Activated CD4-positive, alpha-beta T cell treated with anti-CD3 and anti-CD28 coated beads, Interleukin-2, amount 50 U/mL, for 1 hour (primary cell): ENCODE measurements at regions not wholly inside any gene's neighbourhood (a gene's known extent, or its start where the extent isn't known, plus 50 kb on each side); places are given as distances from the start of the nearest gene placed in this dataset.
A peak's percentile ranks its signal among the peaks of the same experiment; 100 is the strongest.

Experiments
- DNase-seq: peaks from one replicate; pipeline ENCODE4 v3.0.0-alpha.2; 2020

DNA sequence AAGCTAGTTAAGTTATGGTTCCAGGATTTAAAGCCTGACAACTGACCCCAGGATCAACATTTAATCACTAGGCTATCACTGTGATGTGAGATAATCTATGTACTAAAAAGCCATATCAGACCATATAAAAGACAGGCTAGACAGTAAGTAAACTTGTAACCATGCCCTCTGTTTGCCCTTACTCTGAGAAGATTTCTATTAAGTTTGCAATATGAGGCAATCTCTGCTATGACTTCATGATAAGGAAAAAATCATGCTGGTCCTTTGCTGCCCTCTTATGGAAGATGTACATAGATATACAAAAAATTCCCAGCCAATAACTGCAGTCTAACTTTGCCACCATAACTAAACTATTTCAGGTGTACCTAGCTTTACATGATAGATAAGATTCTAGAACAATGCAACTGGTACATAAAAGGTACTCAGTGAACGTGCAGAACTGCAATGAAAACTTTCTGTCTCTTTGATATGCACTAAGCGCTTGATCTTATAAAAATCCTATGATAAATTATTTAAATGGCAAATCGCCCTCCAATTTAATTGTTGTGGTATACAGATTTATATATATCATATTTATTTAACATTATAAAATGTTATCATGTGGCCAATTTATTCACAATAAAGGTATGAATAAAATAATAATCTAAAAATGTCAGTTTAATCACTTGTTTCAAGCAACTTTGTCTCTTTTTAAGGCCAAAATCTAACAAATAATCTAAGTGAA is 70.5 kb downstream of the FAM217A start:
- no peak for DNase-seq

DNA sequence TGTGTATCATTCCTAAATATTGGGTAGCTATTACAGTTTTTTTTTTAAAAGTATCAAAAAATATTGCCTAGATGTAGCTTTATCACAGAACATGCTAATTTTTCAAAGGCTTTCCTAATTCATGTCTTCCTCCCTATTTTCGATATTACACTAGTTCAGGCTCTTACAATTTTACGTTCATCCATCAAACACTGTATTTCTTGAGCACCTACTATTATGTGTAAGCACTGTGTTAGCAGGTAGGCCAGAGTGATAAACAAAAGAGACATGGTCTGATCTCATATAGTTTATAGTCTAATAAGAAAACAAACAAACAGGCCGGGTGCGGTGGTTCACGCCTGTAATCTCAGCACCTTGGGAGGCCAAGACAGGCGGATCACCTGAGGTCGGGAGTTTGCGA is 69.5 kb downstream of the FAM217A start:
- no peak for DNase-seq

DNA sequence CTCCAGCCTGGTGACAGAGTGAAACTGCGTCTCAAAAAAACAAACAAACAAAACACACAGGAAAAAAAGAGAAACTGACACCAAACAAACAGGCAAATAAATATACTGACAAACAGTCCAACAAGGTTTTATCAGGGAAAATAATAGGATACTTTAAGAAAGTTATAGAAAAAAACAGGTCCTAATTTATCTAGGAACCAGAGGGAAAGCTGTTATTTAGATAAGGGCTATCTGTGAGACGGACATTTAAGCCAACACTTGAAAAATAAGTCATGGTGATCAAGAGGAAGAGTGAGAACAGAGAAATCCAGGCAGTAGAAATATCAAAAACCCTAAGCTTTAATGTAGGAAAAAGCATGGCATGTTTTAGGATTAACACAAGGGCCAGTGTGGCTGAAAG is 68.9 kb downstream of the FAM217A start:
- no peak for DNase-seq

DNA sequence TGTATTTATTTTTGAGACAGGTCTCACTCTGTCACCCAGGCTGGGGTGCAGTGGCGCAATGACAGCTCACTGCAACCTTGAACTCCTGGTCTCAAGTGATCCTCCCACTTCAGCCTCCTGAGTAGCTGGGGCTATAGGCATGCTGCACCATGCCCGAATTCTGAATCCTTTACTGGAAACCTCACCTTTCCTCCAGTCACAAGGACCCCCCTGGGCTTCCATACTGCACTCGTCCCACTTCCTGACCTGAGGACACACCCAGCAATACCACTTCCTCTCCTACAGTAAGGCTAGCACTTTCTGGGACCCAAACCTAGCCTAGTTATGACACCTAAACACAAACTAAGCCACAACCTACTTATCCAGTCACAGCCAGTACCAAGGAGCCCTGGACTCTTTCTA is 68.2 kb downstream of the FAM217A start:
- DNase-seq = no peak

DNA sequence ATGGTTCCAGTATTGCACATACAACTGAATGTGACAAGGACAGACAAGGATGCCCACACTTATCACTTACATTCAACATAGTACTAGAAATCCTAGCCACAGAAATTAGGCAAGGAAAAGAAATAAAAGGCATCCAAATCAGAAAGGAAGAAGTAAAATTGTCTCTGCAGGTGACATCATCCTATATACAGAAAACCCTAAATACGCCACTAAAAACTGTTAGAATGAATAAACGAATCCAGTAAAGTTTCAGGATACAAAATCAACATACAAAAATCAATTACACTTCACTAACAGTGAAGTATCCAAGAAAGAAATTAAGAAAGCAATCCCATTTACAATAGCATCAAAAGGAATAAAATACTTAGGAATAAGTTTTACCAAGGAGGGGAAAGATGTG is 66.1 kb downstream of the FAM217A start:
- DNase-seq = no peak

DNA sequence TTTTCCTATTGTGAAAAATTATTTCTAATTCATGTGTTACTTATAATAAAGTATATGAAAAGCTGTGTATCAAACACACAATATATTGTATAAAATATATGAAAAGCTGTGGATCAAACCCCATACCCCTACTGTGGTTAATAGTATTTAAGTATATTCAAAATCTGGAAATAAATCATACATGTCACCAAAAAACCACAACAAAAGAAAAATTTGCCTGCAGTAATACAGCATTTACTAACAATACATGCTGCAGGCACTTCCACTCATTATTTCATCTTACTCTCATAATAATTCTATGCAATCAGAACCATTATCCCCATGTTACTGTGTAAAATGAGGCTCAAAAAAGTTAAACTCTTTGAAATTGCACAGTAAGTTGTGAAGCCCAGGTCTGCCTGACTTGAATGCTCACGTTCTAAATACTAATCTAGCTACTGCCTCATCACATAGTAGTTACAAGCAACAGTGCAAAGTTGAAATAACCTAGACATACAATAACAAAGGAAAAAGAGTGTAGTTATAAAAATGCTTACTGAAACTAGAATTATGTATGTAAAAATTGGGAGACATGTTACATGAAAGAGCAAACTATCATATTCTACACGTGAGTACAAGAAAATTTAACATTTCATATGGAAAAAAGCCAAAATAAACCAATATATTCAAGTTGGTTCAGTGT is 61.7 kb downstream of the FAM217A start:
- DNase-seq = no peak

DNA sequence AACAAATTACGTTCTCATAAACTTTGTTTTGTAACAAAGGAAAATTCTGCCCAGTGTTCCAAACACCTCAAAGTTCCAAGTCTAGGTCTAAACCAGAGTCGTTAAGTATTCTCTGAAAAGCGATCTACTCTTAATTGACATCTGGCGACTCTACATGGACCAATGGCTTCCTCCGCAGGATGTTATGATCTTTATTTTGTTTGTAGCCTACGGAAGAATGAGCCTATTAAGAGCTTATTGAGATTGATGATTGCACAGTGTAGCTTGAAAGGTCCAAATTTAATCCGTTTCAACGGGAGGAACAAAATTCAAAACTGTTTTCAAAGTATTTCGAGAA is 61.1 kb downstream of the FAM217A start:
- no peak for DNase-seq

DNA sequence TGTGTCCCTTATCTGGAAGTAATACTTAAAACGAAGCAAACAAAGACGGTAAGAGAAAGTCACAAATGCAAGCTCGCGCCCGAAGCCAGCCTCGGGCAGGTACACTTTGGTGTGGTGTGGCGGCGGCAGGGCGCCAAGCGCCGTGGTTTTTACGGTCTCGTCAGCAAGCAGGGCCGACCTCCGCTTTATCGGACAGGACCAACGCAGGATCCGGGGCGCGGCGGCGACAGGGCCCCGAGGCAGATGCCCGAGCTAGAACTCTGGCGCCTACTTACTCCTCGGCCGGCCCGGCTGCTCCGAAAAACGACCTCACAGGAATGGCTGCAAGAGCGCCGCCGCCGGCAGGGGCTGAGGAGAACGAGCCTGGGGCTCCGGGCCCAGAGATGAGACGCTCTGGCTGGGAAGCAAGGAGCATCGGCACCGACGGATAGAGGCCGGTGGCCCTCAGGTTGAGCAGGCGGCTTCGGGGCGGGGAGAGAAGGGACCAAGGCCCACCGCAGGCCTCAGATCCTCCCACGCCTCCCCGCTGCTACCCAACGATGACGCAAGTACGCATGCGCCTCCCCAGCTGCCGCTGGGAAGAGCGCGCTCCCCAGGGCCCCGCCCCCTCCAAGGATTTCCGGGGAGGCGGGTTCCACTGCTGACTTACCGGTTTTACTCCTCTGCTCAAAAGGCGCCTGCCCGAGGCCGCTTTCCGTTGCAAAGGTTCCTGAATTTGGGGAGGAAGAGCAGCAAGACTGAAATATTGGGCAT is 60.6 kb downstream of the FAM217A start:
- DNase-seq = peak; percentile 95
